AG04449 (cell line): ENCODE measurements at regions not wholly inside any gene's neighbourhood (a gene's known extent, or its start where the extent isn't known, plus 50 kb on each side); places are given as distances from the start of the nearest gene placed in this dataset.

Experiments
- CTCF ChIA-PET: fragments of 350-600 bp; formaldehyde crosslinking; extraction: SDS; loops from one replicate; lab custom pipeline; 2021; ENCODE audit warnings: antibody characterized with exemption; lab: Yijun Ruan, JAX
- POLR2A ChIA-PET: fragments of 400-600, 350-600 bp; formaldehyde crosslinking; extraction: SDS; loops from one replicate; lab custom pipeline; 2020; ENCODE audit warnings: antibody characterized with exemption, inconsistent platforms; lab: Yijun Ruan, JAX
- DNase-seq: peaks from one replicate; pipeline ENCODE4 v3.0.0-alpha.2; 2010; ENCODE audit warnings: low read depth, low spot score
- H3K4me3 ChIP-seq: 2 replicates; pipeline ENCODE4 v1.5.1; 2011; ENCODE audit warnings: low read depth, mild to moderate bottlenecking, control low read depth, low read length
- TF ChIP-seq, protein P1 (sequence below): IDR thresholded peaks from one replicate; pipeline ENCODE4 v1.5.1; 2011; ENCODE audit warnings: mild to moderate bottlenecking, moderate library complexity, low read length, control low read depth, inconsistent platforms; ENCODE audit not compliant: insufficient read depth; ENCODE audit errors: missing control alignments

DNA sequence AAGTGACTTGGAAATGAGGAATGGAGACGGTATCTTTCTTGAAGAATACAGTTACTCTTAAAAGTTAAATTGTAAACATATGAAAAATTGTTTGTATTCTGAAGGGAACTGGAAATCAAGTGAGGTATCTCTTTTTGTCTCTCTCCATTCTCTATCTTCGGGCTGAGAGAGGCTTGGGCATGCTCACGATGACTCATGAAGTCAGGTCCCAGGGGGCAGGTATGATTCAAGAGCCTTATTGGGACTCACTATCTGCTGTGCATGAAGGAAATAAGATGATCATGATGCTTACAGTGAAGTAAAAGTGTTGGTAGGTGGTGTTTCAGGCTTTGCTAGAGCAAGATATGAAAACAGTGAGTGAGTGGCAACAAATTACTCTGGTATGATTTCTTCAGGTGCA is 200.4 kb upstream of the PITX2 start:
- POLR2A ChIA-PET: no interaction called here

DNA sequence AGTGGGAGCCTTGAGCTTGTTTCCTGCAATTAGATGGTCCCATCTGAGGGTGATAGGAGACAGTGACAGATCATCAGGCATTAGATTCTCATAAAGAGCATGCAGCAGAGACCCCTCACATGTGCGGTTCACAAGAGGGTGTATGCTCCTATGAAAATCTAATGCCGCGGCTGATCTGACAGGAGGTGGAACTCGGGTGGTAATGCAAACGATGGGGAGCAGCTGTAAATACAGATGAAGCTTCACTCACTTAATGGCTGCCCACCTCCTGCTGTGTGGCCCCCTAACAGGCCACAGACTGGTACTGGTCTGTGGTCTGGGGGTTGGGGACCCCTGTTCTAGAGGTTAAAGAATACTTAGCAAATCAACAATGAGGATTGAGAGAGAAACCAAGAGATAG is 201.5 kb upstream of the PITX2 start:
- ChIA-PET POLR2A (no interaction called here), CTCF (interaction anchor here (1.0 kb wide), 1 partner anchor 74 kb away, joined by 3 read pairs; no protein-coding TSS in a partner anchor)
- H3K4me3 ChIP-seq: no peak overlapping the region
- TF ChIP-seq, protein P1, sequence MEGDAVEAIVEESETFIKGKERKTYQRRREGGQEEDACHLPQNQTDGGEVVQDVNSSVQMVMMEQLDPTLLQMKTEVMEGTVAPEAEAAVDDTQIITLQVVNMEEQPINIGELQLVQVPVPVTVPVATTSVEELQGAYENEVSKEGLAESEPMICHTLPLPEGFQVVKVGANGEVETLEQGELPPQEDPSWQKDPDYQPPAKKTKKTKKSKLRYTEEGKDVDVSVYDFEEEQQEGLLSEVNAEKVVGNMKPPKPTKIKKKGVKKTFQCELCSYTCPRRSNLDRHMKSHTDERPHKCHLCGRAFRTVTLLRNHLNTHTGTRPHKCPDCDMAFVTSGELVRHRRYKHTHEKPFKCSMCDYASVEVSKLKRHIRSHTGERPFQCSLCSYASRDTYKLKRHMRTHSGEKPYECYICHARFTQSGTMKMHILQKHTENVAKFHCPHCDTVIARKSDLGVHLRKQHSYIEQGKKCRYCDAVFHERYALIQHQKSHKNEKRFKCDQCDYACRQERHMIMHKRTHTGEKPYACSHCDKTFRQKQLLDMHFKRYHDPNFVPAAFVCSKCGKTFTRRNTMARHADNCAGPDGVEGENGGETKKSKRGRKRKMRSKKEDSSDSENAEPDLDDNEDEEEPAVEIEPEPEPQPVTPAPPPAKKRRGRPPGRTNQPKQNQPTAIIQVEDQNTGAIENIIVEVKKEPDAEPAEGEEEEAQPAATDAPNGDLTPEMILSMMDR: no peak
- DNase-seq: no peak

More for the DNA sequence above, 200.4 kb upstream of the PITX2 start:
- no peak overlapping the region for H3K4me3 ChIP-seq
- TF ChIP-seq, protein P1: no peak
- no peak for DNase-seq
- CTCF ChIA-PET: no interaction called here

DNA sequence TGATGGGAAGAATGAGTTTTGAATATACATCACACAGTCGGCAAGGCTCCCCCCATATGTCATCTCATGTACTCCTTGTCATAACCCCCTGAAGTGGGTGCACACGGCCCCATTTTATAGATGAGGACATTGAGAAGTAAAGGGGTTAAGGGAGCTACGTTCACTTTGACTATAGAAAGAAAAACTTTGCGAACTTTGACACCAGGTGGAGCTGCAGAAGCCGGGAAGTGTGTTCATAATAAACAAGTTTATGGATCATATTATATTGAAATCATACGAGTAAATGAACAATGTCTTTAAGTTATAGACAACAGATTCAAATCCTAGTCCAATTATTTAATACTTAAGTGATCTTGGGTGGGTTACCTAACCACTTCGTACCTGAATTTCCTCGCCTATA is 203.8 kb upstream of the PITX2 start:
- H3K4me3 ChIP-seq: no peak overlapping the region
- DNase-seq: no peak
- POLR2A ChIA-PET: no interaction called here
- TF ChIP-seq, protein P1: no peak
- CTCF ChIA-PET: no interaction called here

DNA sequence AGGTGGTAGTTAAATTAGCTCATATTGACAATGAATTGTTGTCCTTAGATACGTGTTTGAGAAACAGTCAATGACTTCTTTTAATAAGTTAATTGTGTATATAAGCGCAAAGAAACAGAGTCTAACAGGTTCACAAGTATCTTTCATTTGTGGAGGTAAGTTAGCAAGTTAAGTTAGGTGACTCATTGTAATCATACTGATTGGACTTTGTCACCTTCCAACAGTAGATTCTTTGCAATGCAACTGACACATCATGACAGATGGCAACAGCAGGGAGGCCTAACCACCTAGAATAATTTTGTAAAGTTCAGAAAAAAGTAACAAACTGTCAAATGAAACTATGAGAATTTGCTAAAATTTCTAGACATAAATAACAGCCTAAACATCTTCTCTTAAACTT is 207.6 kb upstream of the PITX2 start:
- CTCF ChIA-PET: interaction anchor here (1.2 kb wide), 1 partner anchor 13 kb away, joined by 4 read pairs; no protein-coding TSS in a partner anchor
- TF ChIP-seq, protein P1: no peak
- H3K4me3 ChIP-seq: no peak overlapping the region
- POLR2A ChIA-PET: no interaction called here
- no peak for DNase-seq

DNA sequence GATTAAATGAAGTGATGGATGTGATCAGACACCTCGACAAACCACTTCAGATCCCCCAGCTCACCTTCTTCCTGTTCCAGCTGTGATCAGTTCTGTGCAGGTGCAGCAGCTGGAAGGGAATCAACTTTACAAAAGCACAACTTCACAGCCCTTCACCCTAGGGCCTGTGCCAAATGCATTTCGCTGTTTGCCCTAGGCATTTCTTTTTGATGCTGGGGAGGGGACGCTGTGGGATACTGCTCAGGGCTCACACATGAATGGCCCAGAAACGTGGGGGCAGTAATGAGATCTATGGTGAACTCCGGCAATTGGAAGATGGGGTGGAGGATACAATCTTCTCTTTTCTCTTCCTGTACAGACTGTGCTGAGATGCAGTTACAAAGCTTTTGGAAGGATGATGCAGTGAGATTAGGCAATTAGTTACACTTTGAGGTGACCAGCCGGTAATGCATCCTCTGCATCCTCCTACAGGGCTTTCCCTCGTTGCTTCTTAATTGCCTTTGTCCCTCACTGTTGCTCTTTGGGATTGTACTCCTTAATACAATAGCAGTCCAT is 215.1 kb upstream of the PITX2 start:
- CTCF ChIA-PET: no interaction called here

DNA sequence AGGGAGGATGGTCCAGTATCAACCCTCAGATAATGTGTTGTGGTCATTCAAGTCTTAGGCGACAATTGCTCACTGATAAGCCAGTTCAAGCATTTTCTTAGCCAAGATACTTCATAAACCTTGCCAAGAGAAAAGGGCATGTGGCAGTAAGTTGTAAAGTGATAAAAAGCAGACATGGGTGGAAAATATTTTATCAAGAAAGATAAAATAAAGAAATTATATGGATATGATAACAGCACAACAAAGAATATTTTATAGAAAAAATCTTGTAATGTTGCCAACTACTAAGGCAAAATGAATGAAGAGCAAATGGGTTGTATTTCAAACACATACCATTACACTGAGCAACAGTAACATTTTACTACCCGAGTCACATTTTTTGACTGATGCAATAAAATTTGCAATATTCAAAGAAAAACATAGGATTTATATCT is 217.4 kb upstream of the PITX2 start:
- H3K4me3 ChIP-seq: no peak overlapping the region
- POLR2A ChIA-PET: no interaction called here
- CTCF ChIA-PET: no interaction called here
- TF ChIP-seq, protein P1: no peak
- DNase-seq: no peak

More for the DNA sequence above, 215.1 kb upstream of the PITX2 start:
- DNase-seq: no peak
- H3K4me3 ChIP-seq: no peak overlapping the region
- TF ChIP-seq, protein P1: no peak
- POLR2A ChIA-PET: no interaction called here
